GM12892 (cell line): ENCODE measurements at regions not wholly inside any gene's neighbourhood (a gene's known extent, or its start where the extent isn't known, plus 50 kb on each side); places are given as distances from the start of the nearest gene placed in this dataset.

Experiments
- POLR2A ChIP-seq: IDR thresholded peaks from 2 replicates; pipeline ENCODE4 v1.6.1; 2011; ENCODE audit warnings: low read depth, low read length, control low read depth
- POLR2AphosphoS5 ChIP-seq: IDR thresholded peaks from 2 replicates; pipeline ENCODE4 v1.6.1; 2011; ENCODE audit warnings: low read depth, low read length, control low read depth
- TAF1 ChIP-seq: IDR thresholded peaks from 2 replicates; pipeline ENCODE4 v1.6.1; 2011; ENCODE audit warnings: low read depth, mild to moderate bottlenecking, control low read depth, low read length, borderline replicate concordance

- TF ChIP-seq POLR2A (no peak), POLR2AphosphoS5 (no peak), TAF1 (no peak)
These were observed 99.3 kb upstream of the THSD7A start for GRCh38 chr7:11931307-11931706.
